Osteocyte (in vitro differentiated cells): ENCODE measurements at regions not wholly inside any gene's neighbourhood (a gene's known extent, or its start where the extent isn't known, plus 50 kb on each side); places are given as distances from the start of the nearest gene placed in this dataset.
"Not testable (repeated sequence)": the region's sequence is repeated elsewhere in the genome, so short reads cannot be mapped to it uniquely, and the experiment has no call there.

Experiments
- DNase-seq: peaks from one replicate; pipeline ENCODE4 v3.0.0; 2021; ENCODE audit warnings: mixed read lengths; ENCODE audit not compliant: unreplicated experiment; ENCODE audit errors: extremely low spot score
- H3K27ac Mint-ChIP-seq: one replicate; pipeline ENCODE4 v1.8.0; 2021; ENCODE audit warnings: mild to moderate bottlenecking, mixed read lengths; ENCODE audit not compliant: unreplicated experiment
- H3K27me3 Mint-ChIP-seq: one replicate; pipeline ENCODE4 v1.8.0; 2021; ENCODE audit warnings: mixed read lengths; ENCODE audit not compliant: unreplicated experiment
- H3K36me3 Mint-ChIP-seq: one replicate; pipeline ENCODE4 v1.8.0; 2021; ENCODE audit warnings: mixed read lengths; ENCODE audit not compliant: unreplicated experiment
- H3K4me1 Mint-ChIP-seq: one replicate; pipeline ENCODE4 v1.8.0; 2021; ENCODE audit warnings: mixed read lengths; ENCODE audit not compliant: unreplicated experiment
- H3K4me3 Mint-ChIP-seq: one replicate; pipeline ENCODE4 v1.8.0; 2021; ENCODE audit warnings: mild to moderate bottlenecking, moderate library complexity, mixed read lengths; ENCODE audit not compliant: unreplicated experiment
- H3K9me3 Mint-ChIP-seq: one replicate; pipeline ENCODE4 v1.8.0; 2021; ENCODE audit warnings: mixed read lengths; ENCODE audit not compliant: unreplicated experiment
- TF ChIP-seq, protein P1 (sequence below): fragments of 200-600 bp; sonication (generic); IDR thresholded peaks from 2 replicates; pipeline ENCODE4 v1.5.0; 2021; ENCODE audit warnings: antibody characterized with exemption, mild to moderate bottlenecking, moderate library complexity

- H3K4me3 Mint-ChIP-seq, H3K36me3 Mint-ChIP-seq, H3K27me3 Mint-ChIP-seq, H3K4me1 Mint-ChIP-seq, H3K9me3 Mint-ChIP-seq, DNase-seq, H3K27ac Mint-ChIP-seq: not testable (repeated sequence)
These were observed 53.9 kb downstream of the CDRT15L2 start for GRCh38 chr17:20633268-20634059.

DNA sequence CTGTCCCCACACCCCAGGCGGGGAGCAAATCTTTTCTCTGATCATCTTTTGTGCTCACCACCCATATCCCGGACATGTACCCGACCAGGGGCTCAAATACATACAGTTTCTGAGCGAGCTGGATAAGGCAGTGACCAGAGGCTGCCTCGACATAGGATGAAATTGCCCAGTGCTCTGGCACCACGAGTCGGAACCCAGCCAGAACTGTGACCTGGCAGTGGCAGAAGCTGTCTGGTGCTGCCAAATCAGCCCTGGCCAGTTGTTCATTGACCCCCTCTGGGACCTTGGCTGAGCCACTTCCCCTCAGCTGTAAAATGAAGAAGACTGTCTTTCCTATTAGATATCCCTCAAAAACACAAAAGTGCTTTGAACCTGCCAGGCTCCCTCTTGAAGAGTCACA lies 60.6 kb downstream of the CDRT15L2 start:
- H3K36me3 Mint-ChIP-seq, H3K27ac Mint-ChIP-seq, H3K4me1 Mint-ChIP-seq, H3K9me3 Mint-ChIP-seq, H3K4me3 Mint-ChIP-seq, DNase-seq: not testable (repeated sequence)
- H3K27me3 Mint-ChIP-seq: peaks cover 12% of the 10 kb centered on the region

GRCh38 chr17:20646661-20647272 lies 67.2 kb downstream of the CDRT15L2 start:
- TF ChIP-seq, protein P1, sequence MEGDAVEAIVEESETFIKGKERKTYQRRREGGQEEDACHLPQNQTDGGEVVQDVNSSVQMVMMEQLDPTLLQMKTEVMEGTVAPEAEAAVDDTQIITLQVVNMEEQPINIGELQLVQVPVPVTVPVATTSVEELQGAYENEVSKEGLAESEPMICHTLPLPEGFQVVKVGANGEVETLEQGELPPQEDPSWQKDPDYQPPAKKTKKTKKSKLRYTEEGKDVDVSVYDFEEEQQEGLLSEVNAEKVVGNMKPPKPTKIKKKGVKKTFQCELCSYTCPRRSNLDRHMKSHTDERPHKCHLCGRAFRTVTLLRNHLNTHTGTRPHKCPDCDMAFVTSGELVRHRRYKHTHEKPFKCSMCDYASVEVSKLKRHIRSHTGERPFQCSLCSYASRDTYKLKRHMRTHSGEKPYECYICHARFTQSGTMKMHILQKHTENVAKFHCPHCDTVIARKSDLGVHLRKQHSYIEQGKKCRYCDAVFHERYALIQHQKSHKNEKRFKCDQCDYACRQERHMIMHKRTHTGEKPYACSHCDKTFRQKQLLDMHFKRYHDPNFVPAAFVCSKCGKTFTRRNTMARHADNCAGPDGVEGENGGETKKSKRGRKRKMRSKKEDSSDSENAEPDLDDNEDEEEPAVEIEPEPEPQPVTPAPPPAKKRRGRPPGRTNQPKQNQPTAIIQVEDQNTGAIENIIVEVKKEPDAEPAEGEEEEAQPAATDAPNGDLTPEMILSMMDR: peak; percentile 49
- H3K27me3 Mint-ChIP-seq: peaks cover 26% of the 10 kb centered on the region
- not testable (repeated sequence) for H3K27ac Mint-ChIP-seq, H3K9me3 Mint-ChIP-seq, H3K4me3 Mint-ChIP-seq, H3K4me1 Mint-ChIP-seq, DNase-seq, H3K36me3 Mint-ChIP-seq

DNA sequence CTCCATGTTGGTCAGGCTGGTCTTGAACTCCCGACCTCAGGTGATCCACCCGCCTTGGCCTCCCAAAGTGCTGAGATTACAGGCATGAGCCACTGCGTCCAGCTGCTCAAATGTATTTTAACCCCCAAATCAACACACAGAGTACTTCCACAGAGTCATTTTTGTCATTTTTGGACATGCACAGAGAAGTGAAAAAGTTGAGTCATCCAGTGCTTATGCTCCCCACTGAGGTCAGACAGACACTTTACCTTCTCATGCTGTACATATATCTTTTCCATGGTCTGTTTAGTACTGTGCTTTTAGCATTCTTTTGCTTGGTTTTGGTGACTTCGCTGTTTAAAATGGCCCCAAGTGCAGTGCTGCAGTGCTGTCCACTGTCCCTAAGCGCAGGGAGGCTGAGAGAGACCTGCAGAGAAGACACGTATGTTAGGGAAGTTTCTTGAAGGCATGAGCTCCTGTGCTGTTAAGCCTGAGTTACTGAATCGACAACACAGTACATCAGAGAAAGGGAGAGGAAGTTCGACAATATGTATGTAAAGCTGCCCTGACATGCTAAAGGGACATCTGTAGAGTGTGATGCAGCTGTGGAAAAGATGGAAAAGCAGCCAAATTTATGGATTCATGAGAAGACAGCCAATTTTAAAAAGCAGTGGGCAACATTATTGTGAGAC lies 69.7 kb downstream of the CDRT15L2 start:
- not testable (repeated sequence) for H3K36me3 Mint-ChIP-seq, H3K4me1 Mint-ChIP-seq, H3K9me3 Mint-ChIP-seq, DNase-seq, H3K27ac Mint-ChIP-seq, H3K4me3 Mint-ChIP-seq
- H3K27me3 Mint-ChIP-seq: peaks cover 32% of the 10 kb centered on the region

- peaks cover 35% of the 10 kb centered on the region for H3K27me3 Mint-ChIP-seq
- H3K36me3 Mint-ChIP-seq, H3K9me3 Mint-ChIP-seq, H3K4me1 Mint-ChIP-seq, H3K4me3 Mint-ChIP-seq, H3K27ac Mint-ChIP-seq, DNase-seq: not testable (repeated sequence)
These were observed 71.5 kb downstream of the CDRT15L2 start for GRCh38 chr17:20651022-20651421.

DNA sequence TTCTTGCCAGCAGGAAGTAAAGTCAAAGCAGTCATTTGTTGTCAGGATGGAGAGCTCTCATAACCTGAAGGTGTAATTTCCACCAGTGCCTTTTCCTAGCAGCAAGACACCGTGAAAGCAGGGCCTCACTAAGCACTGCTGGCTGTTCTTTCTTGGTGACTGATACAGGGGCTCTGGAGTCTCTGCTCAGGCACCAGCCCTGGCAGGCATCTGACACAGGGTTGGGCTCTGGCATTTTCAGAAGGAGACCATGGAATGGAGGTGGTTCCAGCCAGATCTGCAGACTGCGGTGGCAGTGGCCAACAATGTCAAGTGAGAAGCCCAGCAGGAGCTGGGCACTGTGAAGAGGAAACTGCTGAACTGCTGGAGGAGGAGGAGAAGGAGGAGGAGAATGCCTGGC lies 72.2 kb downstream of the CDRT15L2 start:
- H3K36me3 Mint-ChIP-seq, H3K27ac Mint-ChIP-seq, DNase-seq, H3K4me1 Mint-ChIP-seq, H3K9me3 Mint-ChIP-seq, H3K4me3 Mint-ChIP-seq: not testable (repeated sequence)
- H3K27me3 Mint-ChIP-seq: peaks cover 33% of the 10 kb centered on the region

DNA sequence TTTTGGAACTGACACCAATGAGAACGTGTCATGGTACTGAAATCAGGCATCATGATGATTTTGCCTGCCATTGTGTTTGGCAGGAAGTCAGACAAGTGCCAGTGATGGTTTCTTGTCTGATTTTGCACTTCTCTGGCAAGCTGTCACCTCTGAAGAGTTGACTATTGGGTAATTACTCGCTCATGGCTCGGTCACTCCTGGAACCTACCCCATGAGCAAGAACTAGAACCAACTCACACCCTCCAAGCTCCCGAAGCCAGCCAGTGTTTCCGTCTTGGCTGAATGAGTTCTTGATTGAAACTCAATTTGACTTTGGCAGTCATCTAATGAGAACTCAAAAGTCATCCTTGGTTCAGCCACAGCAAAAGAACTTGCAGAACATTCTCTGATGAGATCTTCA lies 73.9 kb downstream of the CDRT15L2 start:
- H3K4me3 Mint-ChIP-seq, H3K9me3 Mint-ChIP-seq, H3K36me3 Mint-ChIP-seq, H3K4me1 Mint-ChIP-seq, DNase-seq, H3K27ac Mint-ChIP-seq: not testable (repeated sequence)
- peaks cover 26% of the 10 kb centered on the region for H3K27me3 Mint-ChIP-seq

- peaks cover 24% of the 10 kb centered on the region for H3K27me3 Mint-ChIP-seq
- H3K4me1 Mint-ChIP-seq, H3K27ac Mint-ChIP-seq, H3K9me3 Mint-ChIP-seq, H3K36me3 Mint-ChIP-seq, DNase-seq, H3K4me3 Mint-ChIP-seq: not testable (repeated sequence)
These were observed 74.6 kb downstream of the CDRT15L2 start for GRCh38 chr17:20654114-20654513.

DNA sequence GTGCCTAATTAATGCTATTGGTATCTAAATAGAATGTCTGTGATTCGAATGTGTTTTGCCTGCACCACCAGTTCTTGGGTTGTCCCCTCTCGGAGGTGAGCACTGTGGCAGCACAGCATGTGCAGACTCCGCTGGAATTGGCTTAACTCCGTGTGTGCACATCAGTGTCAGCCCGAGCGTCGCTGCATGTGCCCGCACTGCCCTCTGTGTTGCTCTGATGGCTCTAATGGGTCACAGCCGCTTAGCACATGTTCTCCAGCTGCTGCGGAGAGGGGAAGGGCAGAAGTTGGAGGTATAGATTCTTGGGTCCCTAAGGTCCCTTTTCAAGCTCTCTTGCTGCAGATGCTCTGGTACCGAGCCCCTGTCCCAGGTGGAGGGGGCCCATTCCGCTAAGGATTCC lies 75.1 kb downstream of the CDRT15L2 start:
- H3K27ac Mint-ChIP-seq, H3K9me3 Mint-ChIP-seq, H3K4me1 Mint-ChIP-seq, DNase-seq, H3K36me3 Mint-ChIP-seq, H3K4me3 Mint-ChIP-seq: not testable (repeated sequence)
- peaks cover 20% of the 10 kb centered on the region for H3K27me3 Mint-ChIP-seq

GRCh38 chr17:20665103-20665955 lies 85.8 kb downstream of the CDRT15L2 start:
- H3K9me3 Mint-ChIP-seq, DNase-seq, H3K27ac Mint-ChIP-seq, H3K4me3 Mint-ChIP-seq, H3K36me3 Mint-ChIP-seq, H3K27me3 Mint-ChIP-seq, H3K4me1 Mint-ChIP-seq: not testable (repeated sequence)
